GM18909 (cell line): ENCODE measurements at regions not wholly inside any gene's neighbourhood (a gene's known extent, or its start where the extent isn't known, plus 50 kb on each side); places are given as distances from the start of the nearest gene placed in this dataset.
"Not testable (repeated sequence)": the region's sequence is repeated elsewhere in the genome, so short reads cannot be mapped to it uniquely, and the experiment has no call there.

Source experiments
- ATAC-seq: cut with Tn5 transposase; IDR thresholded peaks from one replicate; pipeline ENCODE4 v1.9.1; 2021; ENCODE audit warnings: mild to moderate bottlenecking; ENCODE audit not compliant: unreplicated experiment, poor library complexity

GRCh38 chr21:28489821-28490350 lies 502.8 kb downstream of the LTN1 start:
- ATAC-seq: no peak

GRCh38 chr21:28489162-28489561 lies 503.5 kb downstream of the LTN1 start:
- ATAC-seq: no peak

GRCh38 chr21:28487455-28488070 lies 505.1 kb downstream of the LTN1 start:
- no peak for ATAC-seq

- no peak for ATAC-seq
Measured at GRCh38 chr21:28485301-28486022, 507.2 kb downstream of the LTN1 start.

- no peak for ATAC-seq
Measured at GRCh38 chr21:28483301-28484035, 509.2 kb downstream of the LTN1 start.

- no peak for ATAC-seq
Measured at GRCh38 chr21:28482657-28483056, 510.0 kb downstream of the LTN1 start.

- peak; percentile 60 for ATAC-seq
Measured at GRCh38 chr21:28480470-28480869, 512.2 kb downstream of the LTN1 start.

- ATAC-seq: peak; percentile 69
Measured at GRCh38 chr21:28473530-28474220, 519.0 kb downstream of the LTN1 start.

GRCh38 chr21:28472543-28472942 lies 520.1 kb downstream of the LTN1 start:
- not testable (repeated sequence) for ATAC-seq

- ATAC-seq: no peak
Measured at GRCh38 chr21:28464988-28465387, 527.7 kb downstream of the LTN1 start.

GRCh38 chr21:28464095-28464494 lies 528.6 kb downstream of the LTN1 start:
- ATAC-seq: no peak

- no peak for ATAC-seq
Measured at GRCh38 chr21:28459193-28459592, 533.5 kb downstream of the LTN1 start.

- ATAC-seq: no peak
Measured at GRCh38 chr21:28458446-28458845, 534.2 kb downstream of the LTN1 start.

GRCh38 chr21:28455253-28455600 lies 537.5 kb downstream of the LTN1 start:
- no peak for ATAC-seq

- no peak for ATAC-seq
Measured at GRCh38 chr21:28454564-28455252, 538.0 kb downstream of the LTN1 start.

- no peak for ATAC-seq
Measured at GRCh38 chr21:28447462-28447861, 545.2 kb downstream of the LTN1 start.

GRCh38 chr21:28445141-28445830 lies 547.4 kb downstream of the LTN1 start:
- no peak for ATAC-seq

- ATAC-seq: no peak
Measured at GRCh38 chr21:28444557-28444956, 548.1 kb downstream of the LTN1 start.

GRCh38 chr21:28444111-28444510 lies 548.6 kb downstream of the LTN1 start:
- ATAC-seq: no peak

- no peak for ATAC-seq
Measured at GRCh38 chr21:28442624-28443023, 550.1 kb downstream of the LTN1 start.
